ENCODE measurements at regions not wholly inside any gene's neighbourhood (a gene's known extent, or its start where the extent isn't known, plus 50 kb on each side); places are given as distances from the start of the nearest gene placed in this dataset.

- TF ChIP-seq CTCF (optimal IDR thresholded peaks at IDR 0.05 in 1 of 3, IDR thresholded peaks at IDR 0.05 in 1 of 3, conservative IDR thresholded peaks at IDR 0.05 in 1 of 3; ENCODE audit: extremely low read depth in 1 of 3, insufficient read depth in 2 of 3, low read length in 3 of 3), result no peak
- no peak for TF ChIP-seq EZH2 (IDR thresholded peaks at IDR 0.05; ENCODE audit: low read length)
These were observed 492.0 kb downstream of the KIF20B start for GRCh38 chr10:90193240-90193985.
